Fibroblast of peridontal ligament (primary cell): ENCODE measurements at regions not wholly inside any gene's neighbourhood (a gene's known extent, or its start where the extent isn't known, plus 50 kb on each side); places are given as distances from the start of the nearest gene placed in this dataset.

Experiments used
- DNase-seq: peaks from one replicate; pipeline ENCODE4 v3.0.0-alpha.2; 2010; ENCODE audit errors: extremely low read depth

DNA sequence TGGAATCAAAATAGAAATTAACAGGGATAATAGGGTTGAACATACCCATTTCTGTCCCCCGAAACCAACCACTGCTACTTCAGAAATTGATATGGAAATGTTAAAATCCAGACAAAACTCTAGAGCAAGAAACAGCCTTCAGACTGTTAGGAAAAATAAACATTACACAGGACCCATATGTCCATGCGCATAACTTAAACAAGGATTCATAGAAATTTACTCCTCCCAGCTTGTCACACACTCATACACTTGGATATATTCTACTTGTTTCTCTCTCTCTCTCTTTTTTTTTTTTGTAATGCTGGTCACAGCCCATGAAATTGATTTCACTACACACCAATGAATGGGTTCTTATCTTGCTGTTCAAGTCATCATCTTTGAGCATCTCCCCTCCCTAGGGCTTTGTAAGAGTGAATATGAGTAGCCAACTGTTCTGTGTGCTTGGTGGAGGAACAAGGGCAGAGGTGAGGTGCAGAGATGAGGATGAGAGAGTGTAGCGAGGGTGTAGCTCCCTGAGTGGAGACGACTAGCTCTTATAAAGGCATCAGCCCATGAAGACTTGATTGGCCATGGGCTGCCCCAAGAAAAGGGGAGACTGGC is 61.8 kb upstream of the MLN start:
- DNase-seq = no peak

DNA sequence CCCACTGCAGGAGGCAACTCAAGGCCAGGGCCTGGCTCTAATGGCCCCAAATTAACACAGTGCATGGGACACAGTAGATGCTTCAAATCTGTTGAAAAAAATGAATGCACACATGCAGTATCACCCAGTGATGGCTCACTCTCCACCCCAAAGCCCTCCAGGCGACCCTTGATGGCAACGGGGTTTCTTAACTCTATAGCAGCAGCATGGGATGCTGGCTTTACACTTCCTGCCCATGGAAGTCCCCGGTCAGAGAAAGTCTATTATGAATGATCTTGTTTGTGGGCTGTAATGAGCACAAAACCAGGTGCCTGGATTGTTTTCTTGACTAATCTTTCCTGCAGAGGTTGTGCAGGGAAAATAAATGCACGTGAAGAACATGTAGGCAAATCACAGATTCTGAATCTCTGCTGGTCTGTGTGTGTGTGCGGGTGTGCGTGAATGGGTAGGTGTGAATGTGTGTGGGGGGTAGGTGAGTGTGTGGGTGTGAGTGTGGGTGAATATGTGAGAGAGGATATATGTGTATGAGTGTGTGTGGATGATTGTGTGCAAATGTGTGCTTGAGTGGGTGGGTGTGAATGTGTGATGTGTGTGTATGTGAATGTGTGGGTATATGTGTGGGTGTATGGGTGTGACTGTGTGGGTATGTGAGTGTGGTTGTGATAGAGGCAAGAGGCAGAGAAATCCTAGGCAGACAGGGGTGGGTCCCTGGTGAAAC is 60.1 kb upstream of the MLN start:
- DNase-seq = no peak

DNA sequence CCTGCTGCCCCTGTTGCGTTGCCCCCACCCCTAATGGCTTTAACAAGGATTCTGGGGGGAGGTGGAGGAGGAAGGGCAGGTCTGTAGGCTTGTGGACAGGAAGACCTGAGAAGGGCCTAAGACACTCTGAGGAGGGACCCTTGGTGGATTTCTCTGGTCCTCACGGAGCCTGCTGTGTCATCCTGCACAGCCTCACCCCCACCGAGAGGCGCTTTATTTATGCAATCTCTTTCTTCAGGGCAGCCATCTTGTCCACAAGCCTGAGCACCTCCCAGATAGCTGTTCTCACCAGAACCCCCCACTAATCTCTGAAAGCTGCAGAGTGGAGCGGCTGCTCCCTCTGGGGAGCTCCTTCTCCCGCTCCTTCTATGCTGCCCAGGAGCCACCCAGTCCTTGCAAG is 59.3 kb upstream of the MLN start:
- no peak for DNase-seq

DNA sequence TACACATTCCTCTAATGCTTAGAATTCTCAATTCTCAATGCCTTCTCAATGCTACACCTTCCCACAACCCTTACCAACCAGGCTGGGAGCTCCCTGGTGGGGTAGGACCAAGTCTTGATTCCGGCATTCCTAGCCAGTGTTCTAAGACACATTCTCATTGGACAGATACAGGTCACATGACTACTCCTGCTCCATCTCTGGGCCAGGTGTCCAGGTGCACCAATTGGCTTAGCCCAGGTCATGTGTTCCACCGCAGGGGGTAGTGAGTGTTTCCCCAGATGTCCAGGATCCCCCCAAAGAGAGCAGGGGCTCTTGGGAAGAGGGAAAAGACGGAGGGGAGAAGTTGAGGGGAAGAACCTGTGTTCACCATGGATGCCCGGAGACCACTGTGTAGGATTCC is 58.7 kb upstream of the MLN start:
- DNase-seq = no peak

DNA sequence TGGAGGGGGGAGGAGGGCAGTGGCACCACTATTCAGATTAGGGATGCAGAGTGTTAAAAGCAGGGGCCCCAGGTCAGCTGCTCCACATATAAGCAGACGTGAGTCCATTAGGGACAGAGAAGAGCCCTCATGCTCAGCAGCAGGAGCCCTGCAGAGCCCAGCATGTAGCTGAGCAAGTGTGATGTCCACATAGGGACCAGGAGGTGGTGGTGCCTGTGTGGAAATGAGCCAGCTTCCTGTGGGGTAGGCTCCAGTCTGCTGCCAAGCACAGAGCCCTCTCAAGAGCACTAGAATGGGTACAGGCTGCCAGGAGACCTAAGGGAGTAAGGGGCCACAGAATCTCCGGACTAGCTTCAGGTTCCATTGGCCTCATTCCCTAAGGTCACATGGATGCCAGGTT is 57.9 kb upstream of the MLN start:
- no peak for DNase-seq

DNA sequence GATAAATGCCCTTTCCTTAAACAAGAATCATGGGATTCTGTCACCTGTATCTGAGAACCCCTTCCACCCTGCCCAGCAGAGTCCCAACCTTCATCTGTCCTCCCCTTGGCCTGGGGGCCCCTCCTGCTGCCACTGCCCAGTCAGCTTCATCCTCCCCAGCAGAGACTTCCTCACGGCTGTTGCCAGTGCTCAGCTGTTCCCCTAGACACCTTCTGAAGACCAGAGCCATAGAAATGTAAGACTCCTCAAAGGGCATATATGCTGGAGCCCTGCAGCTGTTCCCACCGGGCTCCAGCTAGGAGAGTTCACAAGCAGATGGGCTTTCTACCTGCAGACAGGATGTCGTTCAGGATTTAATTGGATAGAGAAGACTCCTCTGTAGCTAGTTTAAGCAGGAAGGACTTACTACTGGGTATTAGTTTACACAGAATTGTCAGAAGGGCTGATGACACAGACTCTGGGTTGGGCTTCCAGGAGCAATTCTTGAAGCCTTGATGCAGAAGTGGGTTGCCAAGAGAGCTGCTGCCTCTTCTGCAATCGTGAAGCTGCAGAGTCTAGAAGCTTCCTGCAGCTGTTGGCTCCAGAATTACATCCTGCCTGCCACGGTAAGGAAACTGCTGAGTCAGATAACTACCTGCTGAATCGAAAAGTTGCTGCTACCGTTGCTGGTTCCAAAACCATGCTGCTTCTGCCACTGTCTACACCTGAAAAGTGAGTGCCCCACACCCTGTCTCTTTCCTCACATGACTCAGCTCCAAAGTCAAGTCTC is 57.1 kb upstream of the MLN start:
- DNase-seq = peak; percentile 27

DNA sequence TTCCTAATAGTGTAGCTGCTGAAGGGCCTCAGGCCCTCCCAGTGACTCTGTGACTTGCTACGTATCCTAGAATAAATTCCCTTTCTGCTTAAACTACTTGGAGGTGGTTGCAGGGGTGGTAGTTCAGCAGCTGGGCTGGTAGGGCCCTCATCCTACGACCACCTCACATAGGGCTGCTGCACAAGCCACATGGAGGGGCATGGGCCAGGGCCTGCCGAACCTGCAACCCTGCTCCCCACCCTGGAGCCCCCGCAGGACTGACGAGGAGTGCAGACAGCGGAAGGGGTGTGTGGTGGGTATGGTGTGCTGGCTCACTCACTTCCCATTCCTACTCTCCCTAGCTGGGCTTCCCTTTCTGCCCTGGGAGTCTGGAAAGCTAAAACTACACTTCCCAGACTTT is 56.2 kb upstream of the MLN start:
- no peak for DNase-seq

DNA sequence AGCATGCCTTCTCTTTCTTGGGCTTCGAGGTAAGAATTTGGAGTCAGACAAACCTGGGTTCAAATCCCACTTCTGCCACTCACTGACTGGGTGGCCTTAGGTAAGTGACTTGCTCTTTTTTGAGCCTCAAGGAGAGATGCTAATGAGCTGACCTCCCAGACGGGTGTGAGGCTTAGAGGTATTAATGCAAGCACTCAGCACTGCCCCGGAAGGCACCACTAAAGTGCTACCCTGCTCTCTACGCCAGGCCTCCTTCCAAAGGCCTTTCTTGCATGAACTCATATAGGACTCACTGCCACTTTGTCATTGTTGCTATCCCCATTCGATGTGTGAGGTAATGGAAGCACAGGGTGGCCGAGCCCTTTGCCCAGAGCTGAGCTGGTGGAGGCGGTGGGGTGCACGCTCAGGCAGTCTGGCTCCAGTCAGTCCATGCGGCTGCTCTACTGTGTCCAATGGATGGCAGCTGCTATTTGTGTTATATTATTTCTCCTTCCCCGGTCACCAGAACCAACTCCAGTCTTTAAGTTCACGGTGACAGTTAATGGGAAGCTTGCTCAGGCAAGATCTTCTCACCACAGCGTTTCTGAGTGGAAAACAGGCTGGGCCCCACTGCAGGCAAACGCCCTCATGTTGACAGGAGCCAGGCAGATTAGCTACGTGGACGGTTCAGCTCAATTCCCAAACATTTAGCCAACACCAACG is 55.2 kb upstream of the MLN start:
- no peak for DNase-seq

DNA sequence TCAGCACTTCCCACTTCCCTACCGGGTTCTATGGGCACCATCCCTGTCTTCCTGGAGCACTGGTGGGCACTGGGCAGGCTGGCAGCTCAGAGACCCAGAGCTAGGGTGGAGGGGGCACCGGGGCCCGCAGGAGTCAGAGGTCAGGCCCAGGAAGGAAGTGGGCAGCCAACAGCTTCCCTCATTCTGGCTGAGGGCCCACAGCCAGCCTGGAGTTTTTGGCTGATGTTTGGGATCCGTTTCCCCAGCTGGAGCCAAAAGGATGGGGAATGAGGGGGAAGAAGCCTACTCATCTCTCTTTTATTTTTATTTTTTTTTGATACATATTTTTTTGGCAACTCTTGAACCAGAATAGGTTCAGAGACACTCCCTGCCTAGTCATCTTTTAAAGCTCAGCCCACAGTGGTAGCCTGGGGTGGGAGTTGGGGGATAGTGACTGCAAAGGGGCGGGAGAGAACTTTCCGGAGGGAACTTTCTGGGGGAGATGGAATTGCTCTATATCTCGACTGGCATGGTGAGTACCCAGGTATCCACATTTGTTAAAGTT is 54.2 kb upstream of the MLN start:
- DNase-seq = no peak

DNA sequence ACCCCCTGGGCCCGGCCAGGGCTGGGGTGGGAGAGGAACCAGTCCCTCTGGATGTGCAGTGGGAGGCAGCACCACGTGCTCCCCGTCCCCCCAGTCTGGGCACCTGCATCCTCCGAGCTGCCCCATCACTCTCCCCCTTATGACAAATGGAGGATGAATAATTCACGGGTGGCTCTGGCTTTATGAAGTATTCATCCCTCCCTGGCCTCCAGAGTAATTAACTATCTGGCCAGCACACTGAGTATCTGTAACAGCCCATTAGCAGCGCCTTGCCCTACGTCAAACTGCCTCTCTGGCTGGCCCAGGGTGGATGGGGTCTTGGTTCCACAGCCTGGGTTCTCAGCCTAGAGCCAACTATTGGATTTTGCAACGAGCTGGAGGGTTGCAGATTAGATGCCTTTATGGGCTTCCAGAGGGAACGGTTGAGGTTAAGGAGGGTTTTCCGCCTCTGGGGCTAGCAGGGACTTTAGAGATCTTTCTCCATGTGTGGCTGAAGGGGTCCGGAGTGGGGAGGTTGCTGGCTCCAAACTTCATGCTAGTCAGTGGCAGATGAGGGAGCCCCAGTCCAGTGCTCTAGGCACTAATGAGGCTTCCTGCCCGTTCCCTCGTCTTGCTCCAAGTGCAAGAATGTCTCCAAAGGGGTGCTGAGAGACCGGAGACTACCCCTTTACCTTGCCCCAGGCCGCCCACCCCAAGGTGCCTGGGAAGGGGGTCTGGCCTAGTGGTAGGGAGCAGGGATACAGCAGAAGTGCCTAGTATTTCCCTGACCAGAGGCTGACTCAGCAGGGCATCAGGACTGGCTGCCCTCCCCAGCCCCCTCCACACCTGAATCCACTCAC is 53.5 kb upstream of the MLN start:
- DNase-seq = no peak

DNA sequence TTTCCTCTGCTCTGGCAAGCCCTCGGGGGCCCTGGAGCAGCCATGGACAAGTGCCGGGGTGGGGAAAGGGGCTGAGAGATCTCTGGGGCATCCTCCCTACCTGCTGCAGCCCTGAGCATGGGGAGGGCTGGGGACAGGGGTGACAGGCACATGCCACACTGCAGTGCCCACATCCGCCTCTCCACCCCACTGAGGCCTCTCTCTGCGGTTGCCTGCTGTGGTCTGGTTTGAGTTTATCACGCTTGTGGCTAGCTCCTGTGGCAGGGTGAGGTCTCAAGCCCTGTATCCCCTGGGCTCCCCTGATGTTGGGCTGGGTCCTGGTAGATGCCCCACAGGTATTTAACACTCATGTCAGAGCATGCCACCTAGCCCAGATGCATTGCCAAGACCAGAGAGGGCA is 52.9 kb upstream of the MLN start:
- DNase-seq = no peak

DNA sequence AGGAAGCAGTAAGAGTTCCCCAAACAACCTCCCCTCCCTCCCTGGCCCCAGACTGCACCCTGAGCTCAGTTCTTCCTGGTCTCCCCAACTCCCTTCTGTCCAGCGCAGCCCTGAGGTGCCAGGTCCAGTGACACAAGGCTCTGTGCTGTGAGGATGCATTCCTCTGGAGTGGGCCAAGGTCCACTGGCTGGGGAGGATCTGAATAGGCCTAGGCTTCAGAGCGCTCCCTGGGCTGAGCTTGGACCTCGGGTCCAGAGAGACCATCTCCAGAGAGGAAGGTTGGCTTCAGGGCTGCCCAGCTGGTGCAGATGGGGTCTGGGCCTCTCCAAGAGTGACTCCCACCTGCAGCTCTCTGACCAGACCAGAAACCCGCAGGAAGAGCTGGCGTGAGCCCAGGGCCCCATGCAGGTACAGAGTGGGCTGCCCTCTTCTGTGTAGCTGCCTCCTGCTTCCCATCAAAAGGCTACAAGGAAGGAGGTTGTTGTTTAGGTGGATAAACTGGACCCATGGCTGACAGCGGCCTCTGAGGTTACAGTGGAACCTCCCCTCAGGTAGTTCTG is 52.3 kb upstream of the MLN start:
- DNase-seq = no peak

DNA sequence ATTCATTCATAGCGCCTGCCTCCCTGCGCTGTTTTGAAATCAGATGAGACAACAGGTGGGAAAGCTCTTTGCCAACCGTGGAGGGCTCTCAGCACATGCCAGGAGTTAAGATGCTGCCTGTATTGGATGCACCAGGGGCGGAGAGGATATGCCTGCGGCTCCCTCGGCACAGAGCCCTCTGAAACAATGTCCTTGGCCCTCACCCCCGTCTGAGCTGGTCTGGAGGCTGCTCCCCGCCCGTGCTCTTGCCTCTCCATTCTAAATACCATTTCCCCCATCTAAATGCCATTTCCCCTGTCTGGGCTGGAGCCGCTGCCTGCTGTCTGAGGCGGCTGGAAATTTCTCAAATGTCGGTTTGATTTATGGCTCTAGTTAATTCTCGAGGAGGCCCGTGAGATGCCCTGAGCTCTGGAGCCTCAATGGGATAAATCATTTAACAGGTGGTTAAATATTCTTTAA is 50.8 kb upstream of the MLN start:
- no peak for DNase-seq

DNA sequence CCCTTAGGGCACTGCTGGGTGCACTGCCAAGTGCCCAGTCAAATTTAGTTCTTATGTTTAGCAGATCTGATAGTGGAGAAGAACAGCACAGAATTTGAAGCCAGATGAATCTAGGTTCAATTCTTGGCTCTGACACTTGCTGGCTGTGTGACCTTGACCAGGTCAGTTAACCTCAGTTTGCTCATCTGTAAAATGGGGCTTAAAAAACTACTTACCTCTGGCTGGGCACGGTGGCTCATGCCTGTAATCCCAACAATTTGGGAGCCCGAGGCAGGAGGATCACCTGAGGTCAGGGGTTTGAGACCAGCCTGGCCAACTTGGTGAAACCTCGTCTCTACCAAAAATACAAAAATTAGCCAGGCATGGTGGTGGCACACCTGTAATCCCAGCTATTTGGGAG is 49.9 kb upstream of the MLN start:
- no peak for DNase-seq
